A549 (cell line): ENCODE measurements at regions not wholly inside any gene's neighbourhood (a gene's known extent, or its start where the extent isn't known, plus 50 kb on each side); places are given as distances from the start of the nearest gene placed in this dataset.

Experiments
- ATAC-seq, 2 experiments: fragments of 200-7000 bp in 1 of 2; fragments of >200 bp in 1 of 2; cut with Nextera tagmentation in 1 of 2; cut with Tn5 transposase in 1 of 2; 3 replicates each; pipeline versions ENCODE4 v1.8.0 to v1.9.1; 2018 to 2020; ENCODE audit warnings: mild to moderate bottlenecking in 1 of 2, moderate library complexity in 1 of 2
- CTCF ChIA-PET: fragments of 300-600 bp; sonication (Branson Sonifier 250); formaldehyde crosslinking; extraction: SDS; loops from one replicate; lab custom pipeline; 2021; ENCODE audit warnings: antibody characterized with exemption, inconsistent platforms; lab: Yijun Ruan, JAX
- POLR2A ChIA-PET: fragments of 350-600 bp; formaldehyde crosslinking; extraction: SDS; loops from one replicate; lab custom pipeline; 2021; ENCODE audit warnings: antibody characterized with exemption, inconsistent platforms; lab: Yijun Ruan, JAX
- DNase-seq, 2 experiments: peaks; one replicate each; pipeline versions ENCODE4 v3.0.0 to v3.0.0-alpha.2; 2011 to 2016; ENCODE audit warnings: low read depth in 1 of 2, low spot score in 1 of 2
- FAIRE-seq: peaks from 2 replicates; lab custom pipeline; 2011; peaks lifted over from hg19 to GRCh38; lab: Jason Lieb, UNC
- H3K27ac ChIP-seq, 2 experiments: fragments of >200 bp; sonication (Bioruptor Twin); formaldehyde crosslinking; 3 replicates each; pipeline ENCODE4 v1.5.1; 2016 to 2017
- H3K4me1 ChIP-seq: fragments of >200 bp; sonication (Bioruptor Twin); formaldehyde crosslinking; 3 replicates; pipeline ENCODE4 v1.6.1; 2016
- H3K4me2 ChIP-seq: fragments of >200 bp; sonication (Bioruptor Twin); formaldehyde crosslinking; 3 replicates; pipeline ENCODE4 v1.6.1; 2016
- H3K4me3 ChIP-seq: fragments of >200 bp; sonication (Bioruptor Twin); formaldehyde crosslinking; 3 replicates; pipeline ENCODE4 v1.5.1; 2016
- H3K9me3 ChIP-seq: fragments of >200 bp; sonication (Bioruptor Twin); formaldehyde crosslinking; 3 replicates; pipeline ENCODE4 v1.6.1; 2016
- CEBPB ChIP-seq, 2 experiments: fragments of >200 bp in 1 of 2; sonication (Bioruptor Twin) in 1 of 2; formaldehyde crosslinking in 1 of 2; IDR thresholded peaks; 2 replicates each; pipeline ENCODE4 v1.6.1; 2012 to 2016
- CHD2 ChIP-seq: fragments of 150-350 bp; IDR thresholded peaks from 2 replicates; pipeline ENCODE4 v1.6.1; 2014; ENCODE audit warnings: low read length; ENCODE audit not compliant: partially characterized antibody
- CTCF ChIP-seq: fragments of >200 bp; sonication (Bioruptor Twin); formaldehyde crosslinking; IDR thresholded peaks from 3 replicates; pipeline ENCODE4 v1.5.1; 2016
- E2F6 ChIP-seq: IDR thresholded peaks from 2 replicates; pipeline ENCODE4 v1.6.1; 2012; ENCODE audit warnings: low read depth, borderline replicate concordance
- EHF ChIP-seq: fragments of 250-450 bp; sonication (Bioruptor Pico); IDR thresholded peaks from 2 replicates; pipeline ENCODE4 v1.5.0; 2020; ENCODE audit warnings: mild to moderate bottlenecking
- EHMT2 ChIP-seq: fragments of 200-600 bp; sonication (generic); IDR thresholded peaks from 2 replicates; pipeline ENCODE4 v1.6.1; 2016; ENCODE audit warnings: antibody characterized with exemption, low read depth, mild to moderate bottlenecking, moderate library complexity
- ESRRA ChIP-seq: fragments of 150-350 bp; IDR thresholded peaks from 2 replicates; pipeline ENCODE4 v1.6.1; 2014; ENCODE audit warnings: mild to moderate bottlenecking, low read length, borderline replicate concordance
- FOXS1 ChIP-seq: fragments of 250-450 bp; sonication (Bioruptor Pico); IDR thresholded peaks from 2 replicates; pipeline ENCODE4 v1.5.0; 2020; ENCODE audit warnings: mild to moderate bottlenecking, moderate library complexity
- GATA3 ChIP-seq: IDR thresholded peaks from 2 replicates; pipeline ENCODE4 v1.6.1; 2012; ENCODE audit warnings: borderline replicate concordance
- JUN ChIP-seq, 2 experiments: fragments of >200 bp; sonication (Bioruptor Twin); formaldehyde crosslinking; IDR thresholded peaks; 2 replicates in 1 of 2; 3 replicates in 1 of 2; pipeline ENCODE4 v1.6.1; 2016 to 2017
- KDM1A ChIP-seq: fragments of 200-600 bp; sonication (generic); IDR thresholded peaks from 2 replicates; pipeline ENCODE4 v1.6.1; 2016; ENCODE audit warnings: low read depth, mild to moderate bottlenecking
- MAFK ChIP-seq: fragments of 450-650 bp; IDR thresholded peaks from 2 replicates; pipeline ENCODE4 v1.6.1; 2014; ENCODE audit not compliant: partially characterized antibody
- MAZ ChIP-seq: fragments of 150-350 bp; IDR thresholded peaks from 2 replicates; pipeline ENCODE4 v1.6.1; 2014; ENCODE audit warnings: antibody characterized with exemption, low read depth, low read length, borderline replicate concordance
- NFE2L2 ChIP-seq: fragments of 150-350 bp; conservative IDR thresholded peaks from 2 replicates; pipeline ENCODE4 v1.6.1; 2014; ENCODE audit warnings: low read length
- NPAS2 ChIP-seq: fragments of 250-450 bp; sonication (Bioruptor Pico); IDR thresholded peaks from 2 replicates; pipeline ENCODE4 v1.8.0; 2022; ENCODE audit warnings: mild to moderate bottlenecking, moderate library complexity, borderline replicate concordance
- NR3C1 ChIP-seq: fragments of >200 bp; sonication (Bioruptor Twin); formaldehyde crosslinking; IDR thresholded peaks from 3 replicates; pipeline ENCODE4 v1.6.1; 2017
- PHF8 ChIP-seq: fragments of 200-600 bp; sonication (generic); IDR thresholded peaks from 2 replicates; pipeline ENCODE4 v1.6.1; 2016; ENCODE audit warnings: low read depth, mild to moderate bottlenecking, antibody characterized with exemption, moderate library complexity, borderline replicate concordance
- RARB ChIP-seq: fragments of 250-450 bp; sonication (Bioruptor Pico); IDR thresholded peaks from 2 replicates; pipeline ENCODE4 v1.8.0; 2021; ENCODE audit warnings: mild to moderate bottlenecking, moderate library complexity
- TP53 ChIP-seq: fragments of 250-450 bp; sonication (Bioruptor Pico); IDR thresholded peaks from 2 replicates; pipeline ENCODE4 v1.5.0; 2021; ENCODE audit warnings: mild to moderate bottlenecking, moderate library complexity
- ZC3H11A ChIP-seq: fragments of 450-650 bp; IDR thresholded peaks from 2 replicates; pipeline ENCODE4 v1.6.1; 2014; ENCODE audit warnings: antibody characterized with exemption, mild to moderate bottlenecking
- WGBS: methylation state at CpG from one replicate; pipeline ENCODE4 v1.1.6; 2017; ENCODE audit errors: missing lambda C conversion rate; 5-methylcytosine and 5-hydroxymethylcytosine counted together
- TF ChIP-seq, protein P1 (sequence below): IDR thresholded peaks from 2 replicates; pipeline ENCODE4 v1.6.1; 2012
- TF ChIP-seq, protein P2 (sequence below): fragments of 450-650 bp; IDR thresholded peaks from 2 replicates; pipeline ENCODE4 v1.6.1; 2014; ENCODE audit warnings: antibody characterized with exemption
- TF ChIP-seq, protein P3 (sequence below): fragments of 200-600 bp; sonication (generic); IDR thresholded peaks from 2 replicates; pipeline ENCODE4 v1.6.1; 2016; ENCODE audit warnings: antibody characterized with exemption, mild to moderate bottlenecking, moderate library complexity
- TF ChIP-seq, protein P4 (sequence below): fragments of 250-450 bp; sonication (Bioruptor Pico); IDR thresholded peaks from 2 replicates; pipeline ENCODE4 v1.5.0; 2021; ENCODE audit warnings: mild to moderate bottlenecking, moderate library complexity, borderline replicate concordance

- 42% methylated on average over 1 of the region's 1 CpG for WGBS
- Histone ChIP-seq H3K4me1 (no peaks in the 10 kb centered on the region), H3K9me3 (0 out of 3 replicates have a peak, but pooled peaks cover 5% of the 10 kb centered on the region), H3K4me2 (no peak overlapping the region)
- ATAC-seq (no peak), FAIRE-seq (no peak)
- TF ChIP-seq FOXS1 (CRISPR knock-in tag) (no peak), TP53 (CRISPR knock-in tag) (no peak)
- TF ChIP-seq, all 56 proteins: peak for 0
- DNase-seq, result no peak
- ChIA-PET CTCF (interaction anchor here (0.6 to 0.7 kb wide), 2 partner anchors 31 to 160 kb away, joined by 4 read pairs; no protein-coding TSS in a partner anchor), POLR2A (no interaction called here)
- H3K27ac ChIP-seq, result no peak overlapping the region
- H3K4me3 ChIP-seq, result no peak overlapping the region
Measured at GRCh38 chr7:4513450-4513849, 168.6 kb upstream of the FOXK1 start.

GRCh38 chr7:4519819-4520520 is 162.1 kb upstream of the FOXK1 start:
- Histone ChIP-seq H3K9me3 (0 out of 3 replicates have a peak, but pooled peaks cover 5% of the 10 kb centered on the region), H3K27ac (no peak overlapping the region), H3K4me1 (no peaks in the 10 kb centered on the region), H3K4me3 (no peak overlapping the region), H3K4me2 (no peak overlapping the region)
- DNase-seq (no peak), ATAC-seq (no peak), FAIRE-seq (no peak)
- ChIA-PET CTCF (interaction anchor here (0.9 to 1.3 kb wide), 2 partner anchors 111 to 1632 kb away, joined by 3 read pairs; no protein-coding TSS in a partner anchor), POLR2A (no interaction called here)
- TF ChIP-seq EHF (no peak), RARB (CRISPR knock-in tag) (no peak), CHD2 (no peak), KDM1A (no peak), ESRRA (no peak), NPAS2 (CRISPR knock-in tag) (no peak), EHMT2 (no peak), ZC3H11A (no peak), CTCF (no peak), FOXS1 (CRISPR knock-in tag) (no peak)
- TF ChIP-seq, protein P1, sequence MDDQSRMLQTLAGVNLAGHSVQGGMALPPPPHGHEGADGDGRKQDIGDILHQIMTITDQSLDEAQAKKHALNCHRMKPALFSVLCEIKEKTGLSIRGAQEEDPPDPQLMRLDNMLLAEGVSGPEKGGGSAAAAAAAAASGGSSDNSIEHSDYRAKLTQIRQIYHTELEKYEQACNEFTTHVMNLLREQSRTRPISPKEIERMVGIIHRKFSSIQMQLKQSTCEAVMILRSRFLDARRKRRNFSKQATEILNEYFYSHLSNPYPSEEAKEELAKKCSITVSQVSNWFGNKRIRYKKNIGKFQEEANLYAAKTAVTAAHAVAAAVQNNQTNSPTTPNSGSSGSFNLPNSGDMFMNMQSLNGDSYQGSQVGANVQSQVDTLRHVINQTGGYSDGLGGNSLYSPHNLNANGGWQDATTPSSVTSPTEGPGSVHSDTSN, result no peak
- TF ChIP-seq, protein P2, sequence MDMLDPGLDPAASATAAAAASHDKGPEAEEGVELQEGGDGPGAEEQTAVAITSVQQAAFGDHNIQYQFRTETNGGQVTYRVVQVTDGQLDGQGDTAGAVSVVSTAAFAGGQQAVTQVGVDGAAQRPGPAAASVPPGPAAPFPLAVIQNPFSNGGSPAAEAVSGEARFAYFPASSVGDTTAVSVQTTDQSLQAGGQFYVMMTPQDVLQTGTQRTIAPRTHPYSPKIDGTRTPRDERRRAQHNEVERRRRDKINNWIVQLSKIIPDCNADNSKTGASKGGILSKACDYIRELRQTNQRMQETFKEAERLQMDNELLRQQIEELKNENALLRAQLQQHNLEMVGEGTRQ, result no peak
- WGBS, result 6% methylated on average over 7 of the region's 7 CpGs

GRCh38 chr7:4523219-4523618 is 158.9 kb upstream of the FOXK1 start:
- ChIA-PET POLR2A (no interaction called here), CTCF (no interaction called here)
- H3K4me3 ChIP-seq, result no peak overlapping the region
- FAIRE-seq, result no peak
- H3K27ac ChIP-seq, result no peak overlapping the region
- no peak for DNase-seq
- no peak overlapping the region for H3K4me2 ChIP-seq
- no peaks in the 10 kb centered on the region for H3K4me1 ChIP-seq
- H3K9me3 ChIP-seq, result 0 out of 3 replicates have a peak, but pooled peaks cover 2% of the 10 kb centered on the region
- ATAC-seq, result no peak
- TF ChIP-seq JUN (IDR thresholded peaks at IDR 0.05) (no peak), NFE2L2 (no peak), PHF8 (no peak), MAFK (no peak), GATA3 (no peak), CEBPB (IDR thresholded peaks at IDR 0.05) (no peak), E2F6 (no peak), NR3C1 (no peak), MAZ (no peak)
- TF ChIP-seq, protein P3, sequence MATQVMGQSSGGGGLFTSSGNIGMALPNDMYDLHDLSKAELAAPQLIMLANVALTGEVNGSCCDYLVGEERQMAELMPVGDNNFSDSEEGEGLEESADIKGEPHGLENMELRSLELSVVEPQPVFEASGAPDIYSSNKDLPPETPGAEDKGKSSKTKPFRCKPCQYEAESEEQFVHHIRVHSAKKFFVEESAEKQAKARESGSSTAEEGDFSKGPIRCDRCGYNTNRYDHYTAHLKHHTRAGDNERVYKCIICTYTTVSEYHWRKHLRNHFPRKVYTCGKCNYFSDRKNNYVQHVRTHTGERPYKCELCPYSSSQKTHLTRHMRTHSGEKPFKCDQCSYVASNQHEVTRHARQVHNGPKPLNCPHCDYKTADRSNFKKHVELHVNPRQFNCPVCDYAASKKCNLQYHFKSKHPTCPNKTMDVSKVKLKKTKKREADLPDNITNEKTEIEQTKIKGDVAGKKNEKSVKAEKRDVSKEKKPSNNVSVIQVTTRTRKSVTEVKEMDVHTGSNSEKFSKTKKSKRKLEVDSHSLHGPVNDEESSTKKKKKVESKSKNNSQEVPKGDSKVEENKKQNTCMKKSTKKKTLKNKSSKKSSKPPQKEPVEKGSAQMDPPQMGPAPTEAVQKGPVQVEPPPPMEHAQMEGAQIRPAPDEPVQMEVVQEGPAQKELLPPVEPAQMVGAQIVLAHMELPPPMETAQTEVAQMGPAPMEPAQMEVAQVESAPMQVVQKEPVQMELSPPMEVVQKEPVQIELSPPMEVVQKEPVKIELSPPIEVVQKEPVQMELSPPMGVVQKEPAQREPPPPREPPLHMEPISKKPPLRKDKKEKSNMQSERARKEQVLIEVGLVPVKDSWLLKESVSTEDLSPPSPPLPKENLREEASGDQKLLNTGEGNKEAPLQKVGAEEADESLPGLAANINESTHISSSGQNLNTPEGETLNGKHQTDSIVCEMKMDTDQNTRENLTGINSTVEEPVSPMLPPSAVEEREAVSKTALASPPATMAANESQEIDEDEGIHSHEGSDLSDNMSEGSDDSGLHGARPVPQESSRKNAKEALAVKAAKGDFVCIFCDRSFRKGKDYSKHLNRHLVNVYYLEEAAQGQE, result no peak
- TF ChIP-seq, protein P4, sequence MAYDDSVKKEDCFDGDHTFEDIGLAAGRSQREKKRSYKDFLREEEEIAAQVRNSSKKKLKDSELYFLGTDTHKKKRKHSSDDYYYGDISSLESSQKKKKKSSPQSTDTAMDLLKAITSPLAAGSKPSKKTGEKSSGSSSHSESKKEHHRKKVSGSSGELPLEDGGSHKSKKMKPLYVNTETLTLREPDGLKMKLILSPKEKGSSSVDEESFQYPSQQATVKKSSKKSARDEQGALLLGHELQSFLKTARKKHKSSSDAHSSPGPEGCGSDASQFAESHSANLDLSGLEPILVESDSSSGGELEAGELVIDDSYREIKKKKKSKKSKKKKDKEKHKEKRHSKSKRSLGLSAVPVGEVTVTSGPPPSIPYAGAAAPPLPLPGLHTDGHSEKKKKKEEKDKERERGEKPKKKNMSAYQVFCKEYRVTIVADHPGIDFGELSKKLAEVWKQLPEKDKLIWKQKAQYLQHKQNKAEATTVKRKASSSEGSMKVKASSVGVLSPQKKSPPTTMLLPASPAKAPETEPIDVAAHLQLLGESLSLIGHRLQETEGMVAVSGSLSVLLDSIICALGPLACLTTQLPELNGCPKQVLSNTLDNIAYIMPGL (CRISPR knock-in tag), result no peak
